NCI-H526 treated with DMSO at 0.1 percent for 48 hours (cell line): ENCODE measurements at regions not wholly inside any gene's neighbourhood (a gene's known extent, or its start where the extent isn't known, plus 50 kb on each side); places are given as distances from the start of the nearest gene placed in this dataset.

ENCODE experiments used
- DNase-seq: peaks from one replicate; lab custom pipeline; 2025; lab: John Stamatoyannopoulos, UW

- DNase-seq: no peak
Observed at GRCh38 chr18:60134806-60135205, 235.0 kb downstream of the PMAIP1 start.

- DNase-seq: no peak
Observed at GRCh38 chr18:60130284-60130683, 230.5 kb downstream of the PMAIP1 start.

- DNase-seq: no peak
Observed at GRCh38 chr18:60123031-60123430, 223.2 kb downstream of the PMAIP1 start.

GRCh38 chr18:60122339-60122738 is 222.5 kb downstream of the PMAIP1 start:
- DNase-seq: no peak

- peak; percentile 3 for DNase-seq
Observed at GRCh38 chr18:60120231-60120750, 220.5 kb downstream of the PMAIP1 start.

- no peak for DNase-seq
Observed at GRCh38 chr18:60117321-60117720, 217.5 kb downstream of the PMAIP1 start.

- DNase-seq: no peak
Observed at GRCh38 chr18:60113396-60113795, 213.6 kb downstream of the PMAIP1 start.

GRCh38 chr18:60112369-60112768 is 212.6 kb downstream of the PMAIP1 start:
- DNase-seq: no peak

GRCh38 chr18:60111525-60111924 is 211.7 kb downstream of the PMAIP1 start:
- DNase-seq: no peak

- DNase-seq: no peak
Observed at GRCh38 chr18:60110836-60111235, 211.0 kb downstream of the PMAIP1 start.

- no peak for DNase-seq
Observed at GRCh38 chr18:60100778-60101177, 201.0 kb downstream of the PMAIP1 start.

GRCh38 chr18:60099709-60100108 is 199.9 kb downstream of the PMAIP1 start:
- DNase-seq: no peak

GRCh38 chr18:60096428-60096827 is 196.6 kb downstream of the PMAIP1 start:
- DNase-seq: no peak

GRCh38 chr18:60092073-60092472 is 192.3 kb downstream of the PMAIP1 start:
- no peak for DNase-seq

- DNase-seq: peak; percentile 45
Observed at GRCh38 chr18:60090170-60090569, 190.4 kb downstream of the PMAIP1 start.

GRCh38 chr18:60082790-60083189 is 183.0 kb downstream of the PMAIP1 start:
- no peak for DNase-seq

- DNase-seq: no peak
Observed at GRCh38 chr18:60082282-60082681, 182.5 kb downstream of the PMAIP1 start.

- no peak for DNase-seq
Observed at GRCh38 chr18:60075477-60075876, 175.7 kb downstream of the PMAIP1 start.

- DNase-seq: no peak
Observed at GRCh38 chr18:60070631-60071030, 170.8 kb downstream of the PMAIP1 start.

- DNase-seq: no peak
Observed at GRCh38 chr18:60069145-60069544, 169.3 kb downstream of the PMAIP1 start.

GRCh38 chr18:60067426-60068210 is 167.8 kb downstream of the PMAIP1 start:
- no peak for DNase-seq

- DNase-seq: no peak
Observed at GRCh38 chr18:60066219-60066975, 166.6 kb downstream of the PMAIP1 start.

- DNase-seq: no peak
Observed at GRCh38 chr18:60064271-60064670, 164.5 kb downstream of the PMAIP1 start.
